ENCODE measurements at regions not wholly inside any gene's neighbourhood (a gene's known extent, or its start where the extent isn't known, plus 50 kb on each side); places are given as distances from the start of the nearest gene placed in this dataset.

DNA sequence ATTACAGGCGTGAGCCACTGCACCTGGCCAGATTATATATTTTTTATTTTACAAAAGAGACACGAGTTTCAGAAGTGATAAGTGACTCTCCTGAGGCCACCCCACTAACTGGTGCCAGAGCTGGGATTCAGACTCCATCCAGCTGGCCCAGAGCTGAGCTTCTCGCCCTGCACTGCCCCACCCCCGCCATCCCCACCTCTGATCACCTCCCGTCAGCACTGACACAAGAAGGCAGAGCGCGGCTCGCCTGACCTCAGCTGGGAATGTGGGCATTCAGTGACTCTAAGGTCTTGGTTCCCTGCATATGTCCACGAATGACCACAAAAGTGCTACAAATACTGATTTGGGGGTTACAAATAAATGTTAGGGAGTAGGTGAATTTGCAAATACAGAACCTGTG, 56.1 kb upstream of the GALNT15 start:
- DNase-seq: no peak

DNA sequence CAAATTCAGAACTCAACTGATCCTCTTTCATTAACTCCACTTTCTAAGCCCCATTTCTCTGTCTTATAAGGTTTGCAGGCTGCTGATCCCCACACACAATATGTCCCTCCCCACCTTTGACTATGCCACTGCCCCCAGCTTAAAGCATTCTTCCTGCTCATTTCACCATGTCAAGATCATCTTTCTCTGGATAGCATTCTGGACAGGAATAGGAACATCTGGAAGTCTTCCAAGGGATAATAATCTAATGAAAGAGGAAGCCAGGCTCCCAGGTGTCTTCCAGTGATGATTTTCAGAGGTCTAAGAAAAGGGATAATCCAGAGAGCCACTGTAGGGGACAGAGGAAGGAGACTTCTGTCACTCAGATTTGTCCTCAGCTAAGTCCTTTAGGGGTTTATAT, 54.6 kb upstream of the GALNT15 start:
- no peak for DNase-seq

DNA sequence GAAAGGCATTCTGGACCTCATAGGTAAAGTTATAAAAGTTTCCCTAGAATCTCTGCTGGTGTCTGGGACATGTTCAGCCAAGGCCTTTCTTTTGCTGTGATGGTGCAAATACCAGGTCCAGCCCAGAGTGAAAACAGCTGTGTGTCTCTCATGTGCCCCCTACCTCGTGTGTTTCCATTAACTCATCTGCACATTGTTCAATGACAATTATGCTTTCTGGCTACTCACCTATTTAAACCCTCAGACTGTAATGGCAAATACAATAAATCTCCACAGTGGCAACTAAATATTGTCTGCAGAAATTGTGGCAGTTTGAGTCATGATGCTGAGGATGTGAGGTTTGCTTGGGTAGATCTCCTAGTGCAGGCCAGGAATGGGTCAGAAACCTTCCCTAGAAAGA, 53.1 kb upstream of the GALNT15 start:
- DNase-seq: no peak

DNA sequence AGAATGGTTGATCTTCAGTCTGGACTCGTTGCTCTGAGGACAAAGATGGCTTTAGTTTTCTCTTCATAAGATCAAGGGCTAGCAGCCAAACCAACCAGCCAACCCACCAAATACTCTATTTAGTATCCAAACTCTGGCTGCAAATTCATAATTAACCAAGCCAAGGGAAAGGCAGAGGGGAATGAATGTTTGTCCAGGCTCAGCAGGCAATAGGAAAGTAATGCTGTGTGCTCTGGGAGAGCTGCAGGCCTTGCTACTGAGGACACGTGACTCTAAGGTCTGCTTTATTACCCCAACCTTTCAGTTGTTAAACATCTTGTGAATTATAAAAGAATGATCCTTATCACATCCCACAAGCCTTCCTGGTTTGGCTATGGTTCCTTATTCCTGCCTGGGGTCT, 52.3 kb upstream of the GALNT15 start:
- no peak for DNase-seq

DNA sequence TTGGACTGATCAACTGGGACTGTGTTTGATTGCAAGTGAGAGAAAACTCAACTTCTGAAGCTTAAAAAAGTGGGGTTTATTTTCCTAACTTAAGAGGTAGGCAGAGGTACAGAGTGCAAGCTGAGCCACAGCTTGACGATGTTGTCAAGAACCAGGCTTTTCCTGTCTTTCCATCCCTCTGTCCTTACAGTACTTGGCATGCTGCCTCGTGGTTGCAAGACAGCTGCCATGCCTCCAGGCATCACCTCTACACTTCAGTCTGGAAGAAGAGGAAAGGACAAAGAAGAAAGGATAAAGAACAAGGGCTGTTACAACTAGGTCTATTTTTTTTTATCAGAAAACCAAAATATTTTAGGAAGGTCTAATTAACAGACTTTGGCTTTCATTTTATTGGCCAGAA, 51.8 kb upstream of the GALNT15 start:
- DNase-seq: no peak

DNA sequence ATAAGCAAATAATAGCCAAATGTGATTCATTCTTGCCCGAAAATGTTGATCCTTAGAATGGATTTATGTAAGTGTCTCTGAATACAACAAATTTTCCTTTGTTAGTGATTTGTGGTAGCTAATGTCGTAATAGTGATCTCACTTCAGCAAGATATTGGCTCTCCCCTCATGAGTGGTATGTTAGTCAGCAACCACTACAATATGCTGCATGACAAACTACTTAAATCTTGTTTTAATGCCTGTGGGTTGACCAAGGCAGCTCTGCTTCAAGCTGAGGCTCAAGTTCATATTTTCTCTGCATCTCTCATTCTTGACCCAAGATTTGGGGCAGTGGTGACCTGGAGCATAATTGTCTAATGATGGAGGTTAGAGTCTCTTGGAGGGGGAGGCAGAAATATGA, 49.8 kb upstream of the GALNT15 start:
- no peak for DNase-seq
